ENCODE measurements at regions not wholly inside any gene's neighbourhood (a gene's known extent, or its start where the extent isn't known, plus 50 kb on each side); places are given as distances from the start of the nearest gene placed in this dataset.

GRCh38 chr3:94862703-94863102, 799.8 kb downstream of the NSUN3 start:
- no peak overlapping the region for H3K27ac ChIP-seq (ENCODE audit: low read depth)
- peaks cover 8% of the 10 kb centered on the region; the same call in 1 of the 2 replicates for H3K36me3 ChIP-seq (ENCODE audit: insufficient read depth)
- no peaks in the 10 kb centered on the region for H3K79me2 ChIP-seq (replicated peaks; ENCODE audit: insufficient read depth)
- no peak overlapping the region for H3K4me2 ChIP-seq
- H3F3A ChIP-seq (replicated peaks; ENCODE audit: low read depth) = no peaks in the 10 kb centered on the region
- no peak overlapping the region for H2AFZ ChIP-seq
- TF ChIP-seq ZNF462 (CRISPR knock-in tag; IDR thresholded peaks at IDR 0.05) = no peak
- TF ChIP-seq CTCF (conservative IDR thresholded peaks at IDR 0.05; ENCODE audit: low read depth in 2 of 2) = peak; percentile 66 to 74
- Mint-ChIP-seq H3K27me3 (ENCODE audit: insufficient read depth, low read depth, poor library complexity) (peaks cover 5% of the 10 kb centered on the region), H3K9me3 (peaks cover 70% of the 10 kb centered on the region), H3K27ac (no peak overlapping the region), H3K36me3 (ENCODE audit: low read depth) (peaks cover 52% of the 10 kb centered on the region), H3K4me3 (no peak overlapping the region), H3K4me1 (no peaks in the 10 kb centered on the region)
- DNase-seq (ENCODE audit: low spot score) (peak; percentile 63), ATAC-seq (peak; percentile 68)
- no peaks in the 10 kb centered on the region for H3K27me3 ChIP-seq (ENCODE audit: insufficient read depth)
- H4K20me1 ChIP-seq (replicated peaks; ENCODE audit: insufficient read depth) = no peaks in the 10 kb centered on the region
- no peaks in the 10 kb centered on the region for H3K4me1 ChIP-seq (ENCODE audit: insufficient read depth)
- H3K9me2 ChIP-seq (ENCODE audit: insufficient read depth) = no peaks in the 10 kb centered on the region
- H3K4me3 ChIP-seq = no peak overlapping the region

GRCh38 chr3:94869059-94869547, 806.2 kb downstream of the NSUN3 start:
- ATAC-seq (no peak), DNase-seq (ENCODE audit: low spot score) (no peak)
- Mint-ChIP-seq H3K27ac (no peak overlapping the region), H3K27me3 (ENCODE audit: insufficient read depth, low read depth, poor library complexity) (peaks cover 2% of the 10 kb centered on the region), H3K9me3 (peaks cover 25% of the 10 kb centered on the region), H3K36me3 (ENCODE audit: low read depth) (peaks cover 20% of the 10 kb centered on the region), H3K4me1 (no peaks in the 10 kb centered on the region), H3K4me3 (no peak overlapping the region)
- Histone ChIP-seq H3K79me2 (replicated peaks; ENCODE audit: insufficient read depth) (no peaks in the 10 kb centered on the region), H3K36me3 (ENCODE audit: insufficient read depth) (no peaks in the 10 kb centered on the region), H3K4me2 (no peak overlapping the region), H3K27me3 (ENCODE audit: insufficient read depth) (no peaks in the 10 kb centered on the region), H3K9me2 (ENCODE audit: insufficient read depth) (no peaks in the 10 kb centered on the region), H4K20me1 (replicated peaks; ENCODE audit: insufficient read depth) (no peaks in the 10 kb centered on the region), H3K27ac (ENCODE audit: low read depth) (no peak overlapping the region), H3F3A (replicated peaks; ENCODE audit: low read depth) (no peaks in the 10 kb centered on the region), H2AFZ (no peak overlapping the region), H3K4me1 (ENCODE audit: insufficient read depth) (no peaks in the 10 kb centered on the region), H3K4me3 (no peak overlapping the region)
- TF ChIP-seq CREB1 (CRISPR knock-in tag; IDR thresholded peaks at IDR 0.05; ENCODE audit: low read depth) (no peak), POLR2AphosphoS5 (IDR thresholded peaks at IDR 0.05; ENCODE audit: low read depth) (no peak), ZNF462 (CRISPR knock-in tag; IDR thresholded peaks at IDR 0.05) (no peak)

All from GM23338 (cell line).